T-helper 2 cell (primary cell): ENCODE measurements at regions not wholly inside any gene's neighbourhood (a gene's known extent, or its start where the extent isn't known, plus 50 kb on each side); places are given as distances from the start of the nearest gene placed in this dataset.

Experiments used
- DNase-seq, 5 experiments: peaks; one replicate each; pipeline versions ENCODE4 v3.0.0 to v3.0.0-alpha.2; 2012 to 2022

- DNase-seq: no peak
Measured at GRCh38 chr10:56975513-56975912, 614.5 kb upstream of the ZWINT start.

GRCh38 chr10:56973766-56974165 is 612.7 kb upstream of the ZWINT start:
- no peak for DNase-seq

- DNase-seq: no peak
Measured at GRCh38 chr10:56943221-56943755, 582.2 kb upstream of the ZWINT start.

- no peak for DNase-seq
Measured at GRCh38 chr10:56934515-56934914, 573.5 kb upstream of the ZWINT start.

GRCh38 chr10:56928714-56929113 is 567.7 kb upstream of the ZWINT start:
- DNase-seq: no peak

- no peak for DNase-seq
Measured at GRCh38 chr10:56927701-56928100, 566.6 kb upstream of the ZWINT start.

GRCh38 chr10:56920601-56921261 is 559.7 kb upstream of the ZWINT start:
- DNase-seq: no peak

- no peak for DNase-seq
Measured at GRCh38 chr10:56912043-56912442, 551.0 kb upstream of the ZWINT start.

- no peak for DNase-seq
Measured at GRCh38 chr10:56905051-56905450, 544.0 kb upstream of the ZWINT start.

- no peak for DNase-seq
Measured at GRCh38 chr10:56902554-56902953, 541.5 kb upstream of the ZWINT start.

GRCh38 chr10:56895306-56895705 is 534.2 kb upstream of the ZWINT start:
- DNase-seq: no peak

- no peak for DNase-seq
Measured at GRCh38 chr10:56881218-56881617, 520.2 kb upstream of the ZWINT start.

GRCh38 chr10:56880606-56881005 is 519.5 kb upstream of the ZWINT start:
- DNase-seq: no peak

- no peak for DNase-seq
Measured at GRCh38 chr10:56874950-56875349, 513.9 kb upstream of the ZWINT start.

GRCh38 chr10:56871160-56871668 is 510.2 kb upstream of the ZWINT start:
- no peak for DNase-seq

- no peak for DNase-seq
Measured at GRCh38 chr10:56867236-56867635, 506.2 kb upstream of the ZWINT start.

- DNase-seq: no peak
Measured at GRCh38 chr10:56856569-56856968, 495.5 kb upstream of the ZWINT start.

- no peak for DNase-seq
Measured at GRCh38 chr10:56844978-56845529, 484.0 kb upstream of the ZWINT start.

- DNase-seq: no peak
Measured at GRCh38 chr10:56836659-56837058, 475.6 kb upstream of the ZWINT start.

GRCh38 chr10:56831681-56832080 is 470.6 kb upstream of the ZWINT start:
- DNase-seq: no peak

- DNase-seq: peak in 1 of 5 experiments; percentile 6
Measured at GRCh38 chr10:56823849-56824248, 462.8 kb upstream of the ZWINT start.

GRCh38 chr10:56805022-56805421 is 444.0 kb upstream of the ZWINT start:
- no peak for DNase-seq

GRCh38 chr10:56785292-56785691 is 424.2 kb upstream of the ZWINT start:
- no peak for DNase-seq

- no peak for DNase-seq
Measured at GRCh38 chr10:56782503-56782902, 421.4 kb upstream of the ZWINT start.
